Psoas muscle (tissue), 7 donors: ENCODE measurements at regions not wholly inside any gene's neighbourhood (a gene's known extent, or its start where the extent isn't known, plus 50 kb on each side); places are given as distances from the start of the nearest gene placed in this dataset.
"Not testable (repeated sequence)": the region's sequence is repeated elsewhere in the genome, so short reads cannot be mapped to it uniquely, and the experiment has no call there.

Source experiments
- ATAC-seq, 4 donors: fragments of 200-7000 bp; cut with Tn5 transposase; one replicate each; pipeline ENCODE4 v1.9.1; 2020; ENCODE audit warnings: moderate library complexity in 3 of 4, mild to moderate bottlenecking in 2 of 4
- DNase-seq, 2 donors: peaks; one replicate each; pipeline ENCODE4 v3.0.0-alpha.2; 2020
- H3K27ac ChIP-seq: fragments of 200-600 bp; one replicate; pipeline ENCODE4 v1.8.0; 2022
- H3K27me3 ChIP-seq, 3 donors: fragments of 200-600 bp in 1 of 3; one replicate each; pipeline versions ENCODE4 v1.6.1 to v1.8.0; 2013 to 2022; ENCODE audit warnings: low read length in 2 of 3, mild to moderate bottlenecking in 2 of 3, moderate library complexity in 1 of 3; ENCODE audit not compliant: insufficient read depth in 3 of 3
- H3K36me3 ChIP-seq, 2 donors: fragments of 200-600 bp in 1 of 2; one replicate each; pipeline versions ENCODE4 v1.6.1 to v1.8.0; 2013 to 2022; ENCODE audit warnings: low read depth in 1 of 2, mild to moderate bottlenecking in 1 of 2, moderate library complexity in 1 of 2; ENCODE audit not compliant: insufficient read depth in 1 of 2
- H3K4me1 ChIP-seq: fragments of 200-600 bp; one replicate; pipeline ENCODE4 v1.8.0; 2022
- H3K4me3 ChIP-seq: fragments of 200-600 bp; one replicate; pipeline ENCODE4 v1.8.0; 2022; ENCODE audit warnings: mild to moderate bottlenecking
- H3K9me3 ChIP-seq: fragments of 200-600 bp; one replicate; pipeline ENCODE4 v1.8.0; 2022
- whole genome bisulfite sequencing, 3 donors: extraction: QIAGEN DNeasy Blood & Tissue Kit; methylation state at CpG; one replicate each; pipeline versions ENCODE4 v1.1.6 to v1.1.7; 2013; 5-methylcytosine and 5-hydroxymethylcytosine counted together
- intact Hi-C, 2 donors: fragments of 100-400 bp; cut with DNase I; formaldehyde crosslinking; loops; one replicate each; pipeline versions ENCODE4 v1.11.0 to v1.14.2; 2022
- TF ChIP-seq, protein P1 (sequence below): fragments of 200-600 bp; IDR thresholded peaks from one replicate; pipeline ENCODE4 v1.8.0; 2022; ENCODE audit warnings: antibody characterized with exemption
- donor health status: healthy with polysubstance abuse.
- donor health status: DM: no; HTN: no; CAD: no; lungs with moderate emphysema.
- donor health status: Bipolar disorder and iron deficiency.
- donor health status: healthy.
- donor health status: DM: yes; HTN: yes; CAD: no.
- donor health status: DM: no; HTN: no; CAD: no.
- donor health status: DM: yes; HTN: yes; CAD: no.

DNA sequence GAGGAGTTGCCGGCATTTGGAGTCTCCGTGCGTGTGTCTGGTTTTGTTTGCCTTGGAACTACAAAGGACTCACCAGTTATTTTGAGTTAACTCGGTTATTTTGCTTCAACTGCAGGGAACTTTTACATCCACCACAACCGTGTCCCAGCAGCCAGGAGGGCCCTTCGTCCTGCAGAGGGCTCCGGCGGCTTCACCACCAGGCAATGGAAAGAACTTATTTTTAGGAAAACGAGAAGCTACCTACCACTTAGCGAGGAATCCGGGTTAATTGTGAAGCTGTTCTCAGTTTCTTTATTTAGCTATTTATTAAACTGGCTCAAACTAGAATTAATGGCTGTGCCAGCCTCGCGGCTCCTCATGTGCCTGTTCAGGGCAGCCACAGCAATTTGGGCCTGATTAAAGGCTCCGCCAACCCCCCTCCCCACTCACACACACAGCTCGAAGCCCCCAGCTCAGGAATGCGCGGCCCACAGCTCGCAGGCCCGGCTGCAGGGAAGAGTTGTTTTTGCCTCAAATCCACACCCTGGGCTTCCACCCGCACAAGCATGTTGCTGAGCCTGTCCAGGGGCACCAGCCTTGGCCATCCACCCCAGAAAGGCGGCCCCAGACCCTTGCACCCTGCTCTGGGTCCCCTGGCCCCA, 55.9 kb upstream of the FGF3 start:
- WGBS, 3 donors, result 38 to 49% (median 38%) methylated on average over 21 of the region's 21 CpGs
- intact Hi-C loops, result no loop called here

DNA sequence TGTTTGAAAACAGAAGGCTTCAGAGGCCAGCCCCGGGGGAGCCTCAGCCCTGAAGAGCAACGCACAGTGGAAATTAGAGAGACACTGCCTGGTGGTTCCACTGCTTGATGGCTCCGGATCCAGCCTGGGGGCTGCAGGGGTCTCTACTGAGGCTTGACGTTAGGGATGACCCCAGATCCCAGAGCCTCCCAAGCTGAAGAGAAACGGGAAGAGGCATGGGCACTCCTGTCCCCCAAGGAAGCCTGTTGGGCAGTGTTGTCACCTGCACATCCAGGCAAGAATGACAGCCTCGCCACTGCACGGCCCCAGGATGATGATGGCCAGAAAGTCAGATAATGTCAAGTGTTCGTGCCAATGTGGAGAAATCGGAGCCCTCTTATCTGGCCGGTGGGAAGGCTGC, 56.8 kb upstream of the FGF3 start:
- H3K4me3 ChIP-seq, result no peak overlapping the region
- no peak overlapping the region for H3K27ac ChIP-seq
- 78 to 84% (median 79%) methylated on average over 10 of the region's 10 CpGs for WGBS, 3 donors
- H3K4me1 ChIP-seq, result no peaks in the 10 kb centered on the region
- TF ChIP-seq, protein P1, sequence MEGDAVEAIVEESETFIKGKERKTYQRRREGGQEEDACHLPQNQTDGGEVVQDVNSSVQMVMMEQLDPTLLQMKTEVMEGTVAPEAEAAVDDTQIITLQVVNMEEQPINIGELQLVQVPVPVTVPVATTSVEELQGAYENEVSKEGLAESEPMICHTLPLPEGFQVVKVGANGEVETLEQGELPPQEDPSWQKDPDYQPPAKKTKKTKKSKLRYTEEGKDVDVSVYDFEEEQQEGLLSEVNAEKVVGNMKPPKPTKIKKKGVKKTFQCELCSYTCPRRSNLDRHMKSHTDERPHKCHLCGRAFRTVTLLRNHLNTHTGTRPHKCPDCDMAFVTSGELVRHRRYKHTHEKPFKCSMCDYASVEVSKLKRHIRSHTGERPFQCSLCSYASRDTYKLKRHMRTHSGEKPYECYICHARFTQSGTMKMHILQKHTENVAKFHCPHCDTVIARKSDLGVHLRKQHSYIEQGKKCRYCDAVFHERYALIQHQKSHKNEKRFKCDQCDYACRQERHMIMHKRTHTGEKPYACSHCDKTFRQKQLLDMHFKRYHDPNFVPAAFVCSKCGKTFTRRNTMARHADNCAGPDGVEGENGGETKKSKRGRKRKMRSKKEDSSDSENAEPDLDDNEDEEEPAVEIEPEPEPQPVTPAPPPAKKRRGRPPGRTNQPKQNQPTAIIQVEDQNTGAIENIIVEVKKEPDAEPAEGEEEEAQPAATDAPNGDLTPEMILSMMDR, result no peak
- no peak for ATAC-seq
- DNase-seq, result no peak
- no peaks in the 10 kb centered on the region for H3K9me3 ChIP-seq
- intact Hi-C loops, result no loop called here
- H3K27me3 ChIP-seq, result peaks cover 0 to 6% (median 3%) of the 10 kb centered on the region in 3 donors
- H3K36me3 ChIP-seq, result no peaks in the 10 kb centered on the region

More for the DNA sequence above, 55.9 kb upstream of the FGF3 start:
- TF ChIP-seq, protein P1, result no peak
- ATAC-seq (no peak), DNase-seq (no peak)
- no peaks in the 10 kb centered on the region for H3K36me3 ChIP-seq
- H3K9me3 ChIP-seq, result no peaks in the 10 kb centered on the region
- no peak overlapping the region for H3K4me3 ChIP-seq
- no peaks in the 10 kb centered on the region for H3K4me1 ChIP-seq
- peaks cover 0 to 6% (median 5%) of the 10 kb centered on the region in 3 donors for H3K27me3 ChIP-seq
- no peak overlapping the region for H3K27ac ChIP-seq

GRCh38 chr11:69877235-69877634, 58.0 kb upstream of the FGF3 start:
- H3K36me3 ChIP-seq, result no peaks in the 10 kb centered on the region
- intact Hi-C loops, result no loop called here
- 89 to 91% (median 90%) methylated on average over 8 of the region's 8 CpGs for WGBS, 3 donors
- no peak for ATAC-seq
- no peak for DNase-seq
- no peaks in the 10 kb centered on the region for H3K9me3 ChIP-seq
- TF ChIP-seq, protein P1, result no peak
- no peak overlapping the region for H3K27ac ChIP-seq
- H3K4me3 ChIP-seq, result no peak overlapping the region
- H3K4me1 ChIP-seq, result no peaks in the 10 kb centered on the region
- H3K27me3 ChIP-seq, result peaks cover 0 to 13% (median 6%) of the 10 kb centered on the region in 3 donors

GRCh38 chr11:69877704-69878103, 58.5 kb upstream of the FGF3 start:
- H3K27me3 ChIP-seq, result peaks cover 0 to 13% (median 6%) of the 10 kb centered on the region in 3 donors
- H3K4me1 ChIP-seq, intact Hi-C loops, H3K36me3 ChIP-seq, DNase-seq, ATAC-seq, H3K4me3 ChIP-seq, H3K9me3 ChIP-seq, H3K27ac ChIP-seq: not testable (repeated sequence)
- 87 to 90% (median 89%) methylated on average over 7 of the region's 7 CpGs for WGBS, 3 donors

- TF ChIP-seq, protein P1, result no peak
- no peaks in the 10 kb centered on the region for H3K4me1 ChIP-seq
- intact Hi-C loops, result no loop called here
- peaks cover 0 to 16% (median 6%) of the 10 kb centered on the region in 3 donors for H3K27me3 ChIP-seq
- ATAC-seq, result no peak
- H3K27ac ChIP-seq, result no peak overlapping the region
- WGBS, 3 donors, result 72 to 78% (median 72%) methylated on average over 12 of the region's 12 CpGs
- no peak for DNase-seq
- no peaks in the 10 kb centered on the region for H3K9me3 ChIP-seq
- no peak overlapping the region for H3K4me3 ChIP-seq
- no peaks in the 10 kb centered on the region for H3K36me3 ChIP-seq
Observed at GRCh38 chr11:69878144-69878883, 59.1 kb upstream of the FGF3 start.
